Heart right ventricle (tissue), 16 donors: ENCODE measurements at regions not wholly inside any gene's neighbourhood (a gene's known extent, or its start where the extent isn't known, plus 50 kb on each side); places are given as distances from the start of the nearest gene placed in this dataset.

Experiments used
- ATAC-seq, 8 donors: fragments of 200-7000 bp; cut with Tn5 transposase; one replicate each; pipeline ENCODE4 v1.9.1; 2020; ENCODE audit warnings: mild to moderate bottlenecking in 8 of 8, moderate library complexity in 8 of 8, moderate number of reproducible peaks in 1 of 8
- DNase-seq, 2 donors: peaks; one replicate each; pipeline ENCODE4 v3.0.0-alpha.2; 2020
- H3K27ac ChIP-seq, 10 donors: fragments of 200-600 bp; sonication (generic) in 2 of 10; one replicate each; pipeline versions ENCODE4 v1.5.0 to v1.8.0; 2020 to 2022; ENCODE audit warnings: mild to moderate bottlenecking in 3 of 10
- H3K27me3 ChIP-seq, 7 donors: fragments of 200-600 bp; one replicate each; pipeline ENCODE4 v1.8.0; 2021 to 2022; ENCODE audit warnings: mild to moderate bottlenecking in 2 of 7
- H3K36me3 ChIP-seq, 9 donors: fragments of 200-600 bp; sonication (generic) in 1 of 9; one replicate each; pipeline versions ENCODE4 v1.5.0 to v1.8.0; 2020 to 2022; ENCODE audit warnings: mild to moderate bottlenecking in 2 of 9
- H3K4me1 ChIP-seq, 9 donors: fragments of 200-600 bp; sonication (generic) in 1 of 9; one replicate each; pipeline versions ENCODE4 v1.5.0 to v1.8.0; 2020 to 2022; ENCODE audit warnings: mild to moderate bottlenecking in 4 of 9
- H3K4me3 ChIP-seq, 10 donors: fragments of 200-600 bp; sonication (generic) in 2 of 10; one replicate each; pipeline versions ENCODE4 v1.5.0 to v1.8.0; 2020 to 2022; ENCODE audit warnings: mild to moderate bottlenecking in 7 of 10, moderate library complexity in 2 of 10
- H3K9me3 ChIP-seq, 11 donors: fragments of 200-600 bp in 10 of 11; sonication (generic) in 2 of 11; one replicate each; pipeline versions ENCODE4 v1.5.0 to v1.8.0; 2013 to 2022; ENCODE audit warnings: mild to moderate bottlenecking in 2 of 11, control low read depth in 1 of 11, moderate library complexity in 1 of 11
- CTCF ChIP-seq, 9 donors: fragments of 200-600 bp; sonication (generic) in 2 of 9; IDR thresholded peaks; one replicate each; pipeline versions ENCODE4 v1.5.0 to v1.8.0; 2021 to 2022; ENCODE audit warnings: antibody characterized with exemption in 9 of 9, mild to moderate bottlenecking in 5 of 9, moderate library complexity in 1 of 9
- WGBS, 2 donors: extraction: QIAGEN DNeasy Blood & Tissue Kit; methylation state at CpG; one replicate each; pipeline ENCODE4 v1.1.7; 2013; ENCODE audit warnings: inconsistent platforms in 1 of 2; 5-methylcytosine and 5-hydroxymethylcytosine counted together
- intact Hi-C, 10 donors: fragments of 100-400 bp; cut with DNase I; formaldehyde crosslinking; loops; one replicate each; pipeline versions ENCODE4 v1.11.1 to v1.14.2; 2022
- donor health status: Arrhythmogenic right ventricular cardiomyopathy.
- donor health status: ischemic (EF 13 %, LVEDD 7.1; RV severe dilation, severe dysfunction).
- donor health status: healthy with polysubstance abuse.
- donor health status: DM: no; HTN: yes; CAD: no.
- donor health status: DM: no; HTN: no; CAD: no.
- donor health status: ischemic (EF 25% LVEDD 6.9; RV normal size, moderate dysfunction).
- donor health status: ischemic (EF 25% LVEDD 5.7; RV mildly dilated, moderate dysfunction).
- donor health status: healthy.
- donor health status: DM: yes; HTN: yes; CAD: no.
- donor health status: Ischemic cardiomyopathy.
- donor health status: ischemic (EF 35%, LVEDD 5.7; RV mildly dilated, moderate dysfunction).
- donor health status: nonischemic (EF 11% LVEDD 7.7; RV severe dilation, severe dysfunction).
- donor health status: DM: yes; HTN: yes; CAD: no.
- donor health status: PGD.
- donor health status: ischemic (EF 29% LVEDD 5.4; RV normal size, mild dysfunction).
- donor health status: nonischemic (EF 23%, LVEDD 6.1; RV moderate dilation, normal function).

DNA sequence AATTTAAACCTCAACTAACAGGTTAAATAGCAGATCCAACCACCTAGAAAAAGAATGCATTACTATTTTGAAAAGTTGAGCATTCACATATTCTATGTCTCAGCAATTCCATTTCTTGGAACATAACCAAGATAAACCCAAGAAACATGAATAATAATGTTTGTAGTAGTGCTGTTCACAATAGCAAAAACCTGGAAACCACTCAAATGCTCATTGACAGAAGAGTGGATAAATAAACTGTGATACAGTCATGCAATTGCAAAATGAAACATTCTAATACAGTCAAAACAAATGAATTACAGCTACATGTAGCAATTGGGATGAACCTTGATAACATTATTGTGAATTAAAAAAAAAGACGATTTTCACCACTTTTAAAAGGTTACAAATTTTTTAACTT lies 162.8 kb upstream of the TMEM45B start:
- Histone ChIP-seq H3K9me3 (peaks cover 0 to 47% (median 15%) of the 10 kb centered on the region in 11 donors), H3K4me1 (no peaks in the 10 kb centered on the region), H3K36me3 (no peaks in the 10 kb centered on the region), H3K27me3 (no peaks in the 10 kb centered on the region), H3K27ac (no peak overlapping the region), H3K4me3 (no peak overlapping the region)
- no peak for DNase-seq
- ATAC-seq: no peak
- 75 to 81% methylated on average over 1 of the region's 1 CpG for WGBS, 2 donors
- intact Hi-C loops: no loop called here
- TF ChIP-seq CTCF (IDR thresholded peaks at IDR 0.05): no peak

GRCh38 chr11:129655247-129655832 lies 160.3 kb upstream of the TMEM45B start:
- intact Hi-C loops: no loop called here
- ATAC-seq: no peak
- Histone ChIP-seq H3K4me1 (no peaks in the 10 kb centered on the region), H3K4me3 (no peak overlapping the region), H3K27ac (no peak overlapping the region), H3K27me3 (peaks cover 0 to 3% (median 0%) of the 10 kb centered on the region in 7 donors), H3K9me3 (peaks cover 0 to 42% (median 15%) of the 10 kb centered on the region in 11 donors), H3K36me3 (no peaks in the 10 kb centered on the region)
- DNase-seq: no peak
- TF ChIP-seq CTCF (IDR thresholded peaks at IDR 0.05): no peak
- WGBS, 2 donors: 0 to 37% methylated on average over 1 of the region's 1 CpG

DNA sequence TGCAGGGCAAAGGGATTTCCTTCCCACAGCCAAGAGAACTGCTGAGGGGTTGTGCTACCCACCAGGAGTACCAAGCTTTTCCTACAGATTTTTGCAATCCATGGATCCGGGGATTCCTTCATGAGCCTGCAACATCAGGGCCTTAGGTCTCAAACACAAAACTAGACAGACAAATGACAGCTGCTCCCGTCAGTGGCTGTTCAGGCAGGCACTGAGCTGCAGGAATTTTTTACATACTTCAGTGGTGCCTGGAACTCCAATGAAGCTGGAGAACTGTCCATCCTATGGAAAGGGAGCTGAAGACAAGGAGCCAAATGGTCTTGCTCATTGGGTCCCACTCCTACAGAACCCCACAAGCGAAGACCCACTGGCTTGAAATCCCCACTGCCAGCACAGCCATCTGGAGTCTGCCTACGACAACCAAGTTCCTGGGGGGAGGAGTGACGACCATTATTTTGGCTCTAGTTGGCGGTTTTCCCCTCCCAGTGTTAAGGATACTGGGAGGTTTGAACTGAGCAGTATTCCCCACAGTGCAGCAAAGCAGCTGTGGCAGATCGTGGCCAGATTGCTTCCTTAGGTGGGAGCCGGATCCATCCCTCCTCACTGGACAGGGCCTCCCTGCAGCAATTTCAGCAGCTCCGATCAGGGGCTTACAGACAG lies 157.7 kb upstream of the TMEM45B start:
- no peak for TF ChIP-seq CTCF (IDR thresholded peaks at IDR 0.05)
- Histone ChIP-seq H3K27ac (no peak overlapping the region), H3K36me3 (no peaks in the 10 kb centered on the region), H3K9me3 (peaks cover 0 to 51% (median 15%) of the 10 kb centered on the region in 11 donors), H3K27me3 (peaks cover 0 to 3% (median 0%) of the 10 kb centered on the region in 7 donors), H3K4me3 (no peak overlapping the region), H3K4me1 (no peaks in the 10 kb centered on the region)
- WGBS, 2 donors: 36 to 40% methylated on average over 9 of the region's 9 CpGs
- DNase-seq (no peak), ATAC-seq (no peak)
- intact Hi-C loops: no loop called here

DNA sequence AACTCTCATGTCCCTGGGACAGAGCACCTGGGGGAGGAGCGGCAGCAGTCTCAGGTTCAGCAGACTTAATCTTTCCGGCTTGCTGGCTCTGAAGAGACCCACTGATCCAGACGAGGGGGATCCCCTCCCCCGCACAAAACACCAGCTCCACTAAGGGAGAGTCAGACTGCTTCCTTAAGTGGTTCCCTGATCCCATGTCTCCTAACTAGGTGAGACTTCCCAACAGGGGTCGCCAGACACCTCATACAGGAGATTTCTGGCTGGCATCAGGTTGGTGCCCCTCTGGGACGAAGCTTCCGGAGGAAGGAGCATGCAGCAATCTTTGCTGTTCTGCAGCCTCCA lies 157.2 kb upstream of the TMEM45B start:
- Histone ChIP-seq H3K27me3 (peaks cover 0 to 3% (median 0%) of the 10 kb centered on the region in 7 donors), H3K9me3 (peaks cover 0 to 56% (median 15%) of the 10 kb centered on the region in 11 donors), H3K4me3 (no peak overlapping the region), H3K4me1 (no peaks in the 10 kb centered on the region), H3K27ac (no peak overlapping the region), H3K36me3 (no peaks in the 10 kb centered on the region)
- TF ChIP-seq CTCF (IDR thresholded peaks at IDR 0.05): no peak
- WGBS, 2 donors: 49 to 55% methylated on average over 7 of the region's 7 CpGs
- DNase-seq (no peak), ATAC-seq (no peak)
- intact Hi-C loops: no loop called here
